Adipocyte (in vitro differentiated cells): ENCODE measurements at regions not wholly inside any gene's neighbourhood (a gene's known extent, or its start where the extent isn't known, plus 50 kb on each side); places are given as distances from the start of the nearest gene placed in this dataset.

Experiments used
- DNase-seq: peaks from one replicate; pipeline ENCODE4 v3.0.0-alpha.2; 2015; ENCODE audit warnings: low read depth
- H3K27me3 ChIP-seq: replicated peaks from 2 replicates; pipeline ENCODE4 v1.7.0; 2013; ENCODE audit warnings: mild to moderate bottlenecking, low read length, moderate library complexity; ENCODE audit not compliant: control insufficient read depth, insufficient read depth
- H3K36me3 ChIP-seq: 2 replicates; pipeline ENCODE4 v1.7.0; 2013; ENCODE audit warnings: low read length, mild to moderate bottlenecking, moderate library complexity; ENCODE audit not compliant: control insufficient read depth, insufficient read depth, severe bottlenecking
- H3K4me1 ChIP-seq: 2 replicates; pipeline ENCODE4 v1.7.0; 2013; ENCODE audit warnings: mild to moderate bottlenecking, low read length, moderate library complexity; ENCODE audit not compliant: control insufficient read depth, insufficient read depth
- H3K4me3 ChIP-seq: 2 replicates; pipeline ENCODE4 v1.7.0; 2013; ENCODE audit warnings: mild to moderate bottlenecking, low read length, moderate library complexity
- H3K9ac ChIP-seq: 2 replicates; pipeline ENCODE4 v1.7.0; 2013; ENCODE audit warnings: mild to moderate bottlenecking, low read length, moderate library complexity
- H3K9me3 ChIP-seq: 2 replicates; pipeline ENCODE4 v1.7.0; 2013; ENCODE audit warnings: mild to moderate bottlenecking, low read length, moderate library complexity; ENCODE audit not compliant: control insufficient read depth

DNA sequence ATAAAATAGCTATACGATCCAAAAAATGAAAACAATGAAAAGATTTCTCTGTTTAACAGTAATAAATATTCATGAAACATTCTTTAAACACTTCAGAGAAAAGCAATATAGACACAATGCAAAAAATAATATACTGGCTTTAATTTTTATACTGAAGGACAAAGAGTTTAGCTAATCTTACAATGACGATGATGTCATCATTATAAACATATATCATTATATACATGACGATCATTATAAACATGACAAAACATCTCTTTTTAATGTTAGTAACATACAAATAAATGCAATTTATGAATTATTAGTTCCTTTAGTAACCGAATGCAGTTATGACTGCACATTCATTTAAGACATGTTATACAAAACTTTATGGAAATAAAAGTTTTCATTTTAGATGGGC lies 1434.6 kb downstream of the PCDH18 start:
- no peak overlapping the region for H3K4me3 ChIP-seq
- H3K27me3 ChIP-seq, result no peaks in the 10 kb centered on the region

GRCh38 chr4:136088211-136088867 lies 1444.0 kb downstream of the PCDH18 start:
- no peaks in the 10 kb centered on the region for H3K9me3 ChIP-seq
- H3K27me3 ChIP-seq, result no peaks in the 10 kb centered on the region
- no peaks in the 10 kb centered on the region for H3K4me1 ChIP-seq
- H3K36me3 ChIP-seq, result no peaks in the 10 kb centered on the region
- no peak overlapping the region for H3K9ac ChIP-seq
- H3K4me3 ChIP-seq, result no peak overlapping the region
- DNase-seq, result no peak

More for the DNA sequence above, 1434.6 kb downstream of the PCDH18 start:
- no peak for DNase-seq
- Histone ChIP-seq H3K9ac (no peak overlapping the region), H3K36me3 (no peaks in the 10 kb centered on the region), H3K9me3 (no peaks in the 10 kb centered on the region), H3K4me1 (no peaks in the 10 kb centered on the region)

DNA sequence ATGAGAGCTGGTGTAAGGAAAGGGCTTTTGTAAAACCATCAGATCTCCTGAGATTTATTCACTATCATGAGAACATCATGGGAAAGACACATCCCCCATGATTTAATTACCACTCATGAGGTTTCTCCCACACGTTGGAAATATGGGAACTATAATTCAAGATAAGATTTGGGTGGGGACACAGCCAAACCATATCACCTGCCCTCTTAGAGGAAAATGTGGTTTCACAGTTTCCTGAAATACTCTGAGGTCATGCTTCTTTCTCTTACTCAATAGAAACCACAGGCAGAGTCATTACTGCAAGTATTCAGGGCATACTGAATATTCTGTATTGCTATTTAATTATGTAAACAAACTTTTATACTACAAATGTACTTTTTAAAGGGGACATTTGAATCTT lies 1453.3 kb downstream of the PCDH18 start:
- Histone ChIP-seq H3K9me3 (no peaks in the 10 kb centered on the region), H3K4me1 (no peaks in the 10 kb centered on the region), H3K27me3 (no peaks in the 10 kb centered on the region), H3K9ac (no peak overlapping the region), H3K36me3 (no peaks in the 10 kb centered on the region), H3K4me3 (no peak overlapping the region)
- peak; percentile 50 for DNase-seq

- Histone ChIP-seq H3K4me3 (no peak overlapping the region), H3K9me3 (no peaks in the 10 kb centered on the region), H3K27me3 (no peaks in the 10 kb centered on the region), H3K9ac (no peak overlapping the region), H3K4me1 (no peaks in the 10 kb centered on the region), H3K36me3 (no peaks in the 10 kb centered on the region)
- DNase-seq, result no peak
Observed at GRCh38 chr4:136056748-136057147, 1475.5 kb downstream of the PCDH18 start.

GRCh38 chr4:136055360-136055759 lies 1476.9 kb downstream of the PCDH18 start:
- Histone ChIP-seq H3K36me3 (no peaks in the 10 kb centered on the region), H3K9me3 (no peaks in the 10 kb centered on the region), H3K27me3 (no peaks in the 10 kb centered on the region), H3K4me3 (no peak overlapping the region), H3K9ac (no peak overlapping the region), H3K4me1 (no peaks in the 10 kb centered on the region)
- no peak for DNase-seq

DNA sequence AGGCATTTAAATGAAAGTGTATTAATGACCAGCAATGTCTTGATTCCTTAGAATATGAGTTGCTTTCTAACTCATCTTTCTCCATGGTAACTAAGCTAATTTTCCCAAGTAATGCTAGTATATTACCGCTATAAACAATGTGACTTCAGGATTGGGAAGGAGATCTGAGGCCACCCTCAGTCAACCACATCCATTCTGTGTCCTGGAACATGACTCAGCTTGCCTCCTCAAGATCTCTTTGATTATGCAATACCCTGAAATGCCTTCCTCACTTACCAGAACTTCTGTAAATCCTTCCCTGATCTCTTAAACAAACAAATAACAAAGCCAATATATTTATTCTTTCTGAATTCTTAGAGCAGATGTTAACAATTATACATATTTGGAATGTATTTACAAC lies 1495.5 kb downstream of the PCDH18 start:
- Histone ChIP-seq H3K36me3 (no peaks in the 10 kb centered on the region), H3K4me3 (no peak overlapping the region), H3K27me3 (no peaks in the 10 kb centered on the region), H3K9ac (no peak overlapping the region), H3K9me3 (no peaks in the 10 kb centered on the region), H3K4me1 (no peaks in the 10 kb centered on the region)
- DNase-seq, result peak; percentile 97

- Histone ChIP-seq H3K4me3 (no peak overlapping the region), H3K4me1 (no peaks in the 10 kb centered on the region)
- DNase-seq, result no peak
Observed at GRCh38 chr4:136032391-136032790, 1499.9 kb downstream of the PCDH18 start.

DNA sequence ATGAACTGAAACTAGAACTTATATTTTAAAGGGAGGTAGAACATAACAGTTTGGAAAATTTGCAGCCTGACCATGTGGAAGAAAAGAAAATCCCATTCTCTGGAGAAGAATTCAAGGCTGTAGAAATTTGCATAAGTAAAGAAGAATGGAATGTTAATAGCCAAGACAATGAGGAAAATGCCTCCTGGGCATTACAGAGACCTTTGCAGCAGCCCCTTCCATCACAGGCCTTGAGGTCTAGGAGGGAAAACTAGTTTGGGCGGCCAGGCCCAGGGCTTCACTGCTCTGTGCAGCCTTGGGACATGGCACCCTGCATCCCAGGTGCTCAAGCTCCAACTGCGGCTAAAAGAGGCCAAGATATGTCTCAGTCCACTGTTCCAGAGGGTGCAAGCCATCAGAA lies 1506.8 kb downstream of the PCDH18 start:
- Histone ChIP-seq H3K9ac (no peak overlapping the region), H3K4me1 (no peaks in the 10 kb centered on the region), H3K36me3 (no peaks in the 10 kb centered on the region), H3K9me3 (no peaks in the 10 kb centered on the region), H3K27me3 (no peaks in the 10 kb centered on the region), H3K4me3 (no peak overlapping the region)
- no peak for DNase-seq

More at GRCh38 chr4:136032391-136032790, 1499.9 kb downstream of the PCDH18 start:
- Histone ChIP-seq H3K9me3 (no peaks in the 10 kb centered on the region), H3K9ac (no peak overlapping the region), H3K36me3 (no peaks in the 10 kb centered on the region), H3K27me3 (no peaks in the 10 kb centered on the region)

DNA sequence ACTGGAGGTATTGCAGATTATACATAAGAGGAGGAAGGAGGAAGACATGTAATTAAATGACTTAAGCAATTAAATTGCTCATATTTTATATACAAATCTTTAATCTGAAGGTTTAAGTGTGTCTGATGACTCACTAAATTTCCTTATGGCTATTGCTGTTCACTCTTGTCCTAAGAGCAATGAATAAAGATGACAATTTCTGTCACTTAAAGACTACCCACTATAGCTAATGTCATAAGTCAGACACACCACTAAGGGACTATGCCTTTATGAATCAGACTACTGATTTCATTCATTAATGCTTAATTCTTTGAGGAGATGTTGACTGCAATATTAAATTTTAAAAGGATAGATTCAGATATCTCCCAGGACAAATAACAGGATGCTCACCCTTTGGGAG lies 1514.7 kb downstream of the PCDH18 start:
- H3K9me3 ChIP-seq, result no peaks in the 10 kb centered on the region
- no peaks in the 10 kb centered on the region for H3K27me3 ChIP-seq
- no peaks in the 10 kb centered on the region for H3K4me1 ChIP-seq
- H3K9ac ChIP-seq, result no peak overlapping the region
- no peak for DNase-seq
- no peak overlapping the region for H3K4me3 ChIP-seq
- H3K36me3 ChIP-seq, result no peaks in the 10 kb centered on the region

DNA sequence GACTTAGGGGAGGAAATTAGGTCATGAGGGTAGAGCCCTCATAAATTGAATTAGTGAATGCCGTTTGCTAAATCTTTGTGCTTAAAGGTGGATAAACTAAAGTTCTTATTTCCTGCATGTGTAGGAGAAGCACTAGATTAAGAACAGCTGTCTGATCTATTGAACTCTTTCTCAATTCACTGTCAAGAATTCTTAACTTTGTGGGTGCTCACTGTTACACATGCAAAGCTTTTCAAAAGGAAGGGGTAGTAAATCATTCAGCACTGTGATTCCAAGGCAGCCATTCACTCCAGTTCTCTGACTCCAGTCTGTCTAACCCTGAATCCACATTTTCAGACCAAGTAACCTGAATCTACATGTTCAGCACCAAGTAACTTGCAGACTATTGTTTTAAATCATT lies 1520.1 kb downstream of the PCDH18 start:
- peak; percentile 75 for DNase-seq
- H3K27me3 ChIP-seq, result no peaks in the 10 kb centered on the region
- no peak overlapping the region for H3K9ac ChIP-seq
- no peaks in the 10 kb centered on the region for H3K36me3 ChIP-seq
- no peaks in the 10 kb centered on the region for H3K4me1 ChIP-seq
- no peaks in the 10 kb centered on the region for H3K9me3 ChIP-seq
- H3K4me3 ChIP-seq, result no peak overlapping the region

DNA sequence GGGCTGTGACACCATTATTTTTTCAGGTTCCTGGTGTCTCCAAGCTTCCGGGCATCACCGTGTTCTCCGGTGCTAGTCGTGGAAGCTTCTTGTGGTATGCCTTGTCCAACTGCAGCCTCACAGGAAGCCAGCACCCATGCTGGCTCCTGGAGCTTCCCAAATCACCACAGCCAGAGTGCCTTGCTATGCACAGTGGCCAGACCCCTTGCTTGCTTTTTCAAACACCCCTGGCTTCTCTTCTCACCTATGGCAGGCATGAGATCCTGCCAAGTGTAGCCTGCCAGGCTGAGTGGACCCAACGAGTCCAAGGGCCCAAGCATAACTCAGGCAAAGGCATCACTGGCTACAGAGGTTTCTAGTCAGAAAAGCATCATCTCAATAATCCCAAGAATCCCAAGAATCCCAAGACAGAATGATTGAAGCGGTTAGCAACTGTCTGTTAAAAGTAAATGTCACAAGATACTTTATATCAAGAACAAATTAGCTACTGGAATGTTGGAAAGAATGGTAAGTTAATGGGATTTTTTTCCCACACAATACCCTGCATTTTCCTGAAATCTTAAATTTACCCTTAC lies 1522.9 kb downstream of the PCDH18 start:
- H3K9me3 ChIP-seq, result no peaks in the 10 kb centered on the region
- H3K36me3 ChIP-seq, result no peaks in the 10 kb centered on the region
- H3K27me3 ChIP-seq, result no peaks in the 10 kb centered on the region
- no peaks in the 10 kb centered on the region for H3K4me1 ChIP-seq
- DNase-seq, result no peak
- no peak overlapping the region for H3K4me3 ChIP-seq
- no peak overlapping the region for H3K9ac ChIP-seq

DNA sequence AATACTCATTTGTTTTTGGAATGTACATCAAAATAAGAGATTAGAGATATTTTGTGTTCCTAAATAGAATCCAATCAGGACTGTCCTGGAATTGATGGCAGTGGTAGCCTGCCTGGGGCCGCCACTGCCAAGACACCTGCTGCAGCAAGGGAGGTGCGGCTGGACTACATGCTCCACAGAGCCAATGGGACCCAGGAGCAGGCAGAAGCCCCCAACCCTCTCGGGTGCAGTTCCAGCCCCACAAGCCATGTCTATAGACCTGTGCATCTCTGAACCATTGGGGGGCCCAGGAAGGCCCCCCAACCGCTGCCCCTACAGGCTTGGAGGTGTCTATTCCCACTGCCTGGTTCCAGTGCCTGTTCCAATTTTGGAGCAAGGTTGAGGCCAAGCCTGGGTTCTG lies 1524.3 kb downstream of the PCDH18 start:
- no peak overlapping the region for H3K9ac ChIP-seq

More for the DNA sequence above, 1524.3 kb downstream of the PCDH18 start:
- H3K4me1 ChIP-seq, result no peaks in the 10 kb centered on the region
- no peaks in the 10 kb centered on the region for H3K36me3 ChIP-seq
- no peaks in the 10 kb centered on the region for H3K27me3 ChIP-seq
- no peaks in the 10 kb centered on the region for H3K9me3 ChIP-seq
- no peak overlapping the region for H3K4me3 ChIP-seq
- no peak for DNase-seq
